Osteocyte (in vitro differentiated cells): ENCODE measurements at regions not wholly inside any gene's neighbourhood (a gene's known extent, or its start where the extent isn't known, plus 50 kb on each side); places are given as distances from the start of the nearest gene placed in this dataset.

ENCODE experiments used
- DNase-seq: peaks from one replicate; pipeline ENCODE4 v3.0.0; 2021; ENCODE audit warnings: mixed read lengths; ENCODE audit not compliant: unreplicated experiment; ENCODE audit errors: extremely low spot score
- H3K27ac Mint-ChIP-seq: one replicate; pipeline ENCODE4 v1.8.0; 2021; ENCODE audit warnings: mild to moderate bottlenecking, mixed read lengths; ENCODE audit not compliant: unreplicated experiment
- H3K27me3 Mint-ChIP-seq: one replicate; pipeline ENCODE4 v1.8.0; 2021; ENCODE audit warnings: mixed read lengths; ENCODE audit not compliant: unreplicated experiment
- H3K36me3 Mint-ChIP-seq: one replicate; pipeline ENCODE4 v1.8.0; 2021; ENCODE audit warnings: mixed read lengths; ENCODE audit not compliant: unreplicated experiment
- H3K4me1 Mint-ChIP-seq: one replicate; pipeline ENCODE4 v1.8.0; 2021; ENCODE audit warnings: mixed read lengths; ENCODE audit not compliant: unreplicated experiment
- H3K4me3 Mint-ChIP-seq: one replicate; pipeline ENCODE4 v1.8.0; 2021; ENCODE audit warnings: mild to moderate bottlenecking, moderate library complexity, mixed read lengths; ENCODE audit not compliant: unreplicated experiment
- H3K9me3 Mint-ChIP-seq: one replicate; pipeline ENCODE4 v1.8.0; 2021; ENCODE audit warnings: mixed read lengths; ENCODE audit not compliant: unreplicated experiment
- TF ChIP-seq, protein P1 (sequence below): fragments of 200-600 bp; sonication (generic); IDR thresholded peaks from 2 replicates; pipeline ENCODE4 v1.5.0; 2021; ENCODE audit warnings: antibody characterized with exemption, mild to moderate bottlenecking, moderate library complexity

DNA sequence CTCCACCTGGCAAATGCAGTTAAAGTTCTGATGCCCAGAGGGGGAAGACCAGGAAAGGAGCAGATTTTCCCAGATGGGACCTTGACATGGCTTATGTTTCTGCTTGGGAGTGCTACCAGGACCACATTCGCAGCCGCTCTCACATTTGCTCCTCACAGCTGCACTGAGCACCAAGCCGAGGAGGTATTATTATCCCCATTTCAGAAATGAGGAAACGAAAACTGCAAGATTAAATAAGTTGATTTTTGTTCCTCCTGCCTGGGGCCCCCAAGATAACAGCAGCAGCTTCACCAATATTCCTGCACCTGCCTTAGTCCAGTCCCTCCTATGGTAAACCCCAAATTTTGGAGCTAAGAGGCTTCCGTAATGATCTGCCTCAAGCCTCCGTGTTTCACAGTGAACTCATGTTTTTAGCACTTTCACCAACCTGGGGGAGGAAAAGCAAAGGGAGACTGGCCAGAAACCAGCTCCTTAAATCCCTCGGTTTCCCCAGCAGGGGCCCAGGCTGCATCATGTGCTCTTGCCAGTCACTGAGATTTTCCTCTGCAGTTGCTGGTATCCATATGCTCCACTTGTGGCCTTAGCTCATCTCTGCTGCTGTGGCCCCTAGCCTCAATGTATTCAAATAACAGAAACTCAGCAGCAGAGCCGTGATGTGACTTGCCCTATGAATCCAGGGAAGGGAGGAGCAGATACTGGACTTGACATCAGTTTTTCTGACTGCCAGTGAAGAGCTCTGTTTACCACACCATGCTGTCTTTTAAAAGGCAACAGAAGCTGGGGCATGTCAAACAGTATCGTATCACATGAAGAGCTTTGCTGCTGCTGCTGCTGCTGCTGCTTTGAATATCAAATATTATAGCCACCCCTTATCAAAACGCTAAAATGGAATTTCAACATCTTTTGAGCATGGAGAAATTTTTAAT lies 95.5 kb upstream of the KLHL13 start:
- H3K4me1 Mint-ChIP-seq, result no peaks in the 10 kb centered on the region

DNA sequence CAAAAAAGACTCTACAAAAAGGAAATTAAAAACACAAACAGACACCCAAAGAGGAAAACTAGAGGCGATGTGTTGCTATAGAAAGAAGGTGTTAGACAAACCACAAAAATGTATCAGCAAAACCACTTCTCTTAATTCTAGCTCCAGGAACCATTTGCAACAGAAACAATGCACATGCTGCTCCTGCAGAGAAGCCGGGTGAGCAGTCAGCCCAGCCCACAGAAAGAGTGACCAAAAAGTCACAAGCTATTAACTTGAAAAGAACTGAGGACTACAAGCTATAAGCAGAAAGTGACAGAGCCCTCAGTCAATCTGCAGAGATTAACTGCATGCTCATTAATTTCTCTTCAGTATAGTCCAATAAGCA lies 96.2 kb upstream of the KLHL13 start:
- H3K4me1 Mint-ChIP-seq, result no peaks in the 10 kb centered on the region
- no peaks in the 10 kb centered on the region for H3K9me3 Mint-ChIP-seq
- TF ChIP-seq, protein P1, sequence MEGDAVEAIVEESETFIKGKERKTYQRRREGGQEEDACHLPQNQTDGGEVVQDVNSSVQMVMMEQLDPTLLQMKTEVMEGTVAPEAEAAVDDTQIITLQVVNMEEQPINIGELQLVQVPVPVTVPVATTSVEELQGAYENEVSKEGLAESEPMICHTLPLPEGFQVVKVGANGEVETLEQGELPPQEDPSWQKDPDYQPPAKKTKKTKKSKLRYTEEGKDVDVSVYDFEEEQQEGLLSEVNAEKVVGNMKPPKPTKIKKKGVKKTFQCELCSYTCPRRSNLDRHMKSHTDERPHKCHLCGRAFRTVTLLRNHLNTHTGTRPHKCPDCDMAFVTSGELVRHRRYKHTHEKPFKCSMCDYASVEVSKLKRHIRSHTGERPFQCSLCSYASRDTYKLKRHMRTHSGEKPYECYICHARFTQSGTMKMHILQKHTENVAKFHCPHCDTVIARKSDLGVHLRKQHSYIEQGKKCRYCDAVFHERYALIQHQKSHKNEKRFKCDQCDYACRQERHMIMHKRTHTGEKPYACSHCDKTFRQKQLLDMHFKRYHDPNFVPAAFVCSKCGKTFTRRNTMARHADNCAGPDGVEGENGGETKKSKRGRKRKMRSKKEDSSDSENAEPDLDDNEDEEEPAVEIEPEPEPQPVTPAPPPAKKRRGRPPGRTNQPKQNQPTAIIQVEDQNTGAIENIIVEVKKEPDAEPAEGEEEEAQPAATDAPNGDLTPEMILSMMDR, result no peak
- H3K27ac Mint-ChIP-seq, result no peak overlapping the region
- no peaks in the 10 kb centered on the region for H3K27me3 Mint-ChIP-seq
- H3K36me3 Mint-ChIP-seq, result no peaks in the 10 kb centered on the region
- no peak overlapping the region for H3K4me3 Mint-ChIP-seq
- no peak for DNase-seq

More for the DNA sequence above, 95.5 kb upstream of the KLHL13 start:
- no peaks in the 10 kb centered on the region for H3K9me3 Mint-ChIP-seq
- TF ChIP-seq, protein P1, result no peak
- no peaks in the 10 kb centered on the region for H3K27me3 Mint-ChIP-seq
- DNase-seq, result no peak
- H3K4me3 Mint-ChIP-seq, result no peak overlapping the region
- H3K27ac Mint-ChIP-seq, result no peak overlapping the region
- no peaks in the 10 kb centered on the region for H3K36me3 Mint-ChIP-seq

DNA sequence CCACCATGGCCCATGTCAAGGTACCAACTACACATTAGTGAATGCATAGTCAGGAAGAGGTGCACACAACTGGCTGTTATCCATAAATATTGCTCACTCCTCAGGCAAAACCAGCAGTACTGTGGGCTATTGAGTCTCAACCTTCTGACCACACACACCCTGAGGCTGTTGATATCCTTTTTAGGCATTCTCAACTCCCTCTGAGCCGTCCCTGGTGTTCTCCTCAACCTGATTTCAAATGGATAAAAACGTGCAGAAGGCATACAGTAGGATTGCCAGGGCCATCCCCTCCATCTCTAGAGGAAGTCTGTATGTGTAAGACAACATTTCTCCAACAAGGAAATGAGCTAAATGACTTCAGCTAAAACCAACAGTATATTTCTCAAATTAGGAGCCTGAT lies 98.7 kb upstream of the KLHL13 start:
- Mint-ChIP-seq H3K27me3 (no peaks in the 10 kb centered on the region), H3K27ac (no peak overlapping the region), H3K9me3 (peaks cover 4% of the 10 kb centered on the region), H3K36me3 (no peaks in the 10 kb centered on the region), H3K4me3 (no peak overlapping the region), H3K4me1 (no peaks in the 10 kb centered on the region)
- TF ChIP-seq, protein P1, result no peak
- no peak for DNase-seq

DNA sequence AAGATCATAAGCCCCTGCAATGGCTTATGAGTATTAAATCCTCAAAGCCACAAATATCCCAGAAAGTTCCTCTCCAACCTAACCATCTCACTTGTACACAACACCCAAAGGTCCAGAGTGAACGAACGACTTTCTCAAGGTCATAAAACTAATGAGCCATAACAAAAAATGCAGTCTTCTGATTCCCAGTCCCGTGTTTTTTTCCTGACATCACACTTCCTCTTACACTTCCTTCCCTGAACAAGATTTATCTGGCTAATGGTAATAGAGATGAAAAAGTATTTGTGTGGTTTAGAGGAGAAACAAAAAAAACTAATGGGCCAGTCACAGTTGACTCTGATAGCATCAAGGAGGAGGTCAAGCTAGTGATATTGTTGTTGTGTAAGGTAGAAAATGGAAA lies 99.5 kb upstream of the KLHL13 start:
- H3K4me3 Mint-ChIP-seq, result no peak overlapping the region
- no peaks in the 10 kb centered on the region for H3K4me1 Mint-ChIP-seq
- peaks cover 4% of the 10 kb centered on the region for H3K9me3 Mint-ChIP-seq
- H3K27me3 Mint-ChIP-seq, result no peaks in the 10 kb centered on the region
- no peak overlapping the region for H3K27ac Mint-ChIP-seq
- TF ChIP-seq, protein P1, result no peak
- no peak for DNase-seq
- H3K36me3 Mint-ChIP-seq, result no peaks in the 10 kb centered on the region

DNA sequence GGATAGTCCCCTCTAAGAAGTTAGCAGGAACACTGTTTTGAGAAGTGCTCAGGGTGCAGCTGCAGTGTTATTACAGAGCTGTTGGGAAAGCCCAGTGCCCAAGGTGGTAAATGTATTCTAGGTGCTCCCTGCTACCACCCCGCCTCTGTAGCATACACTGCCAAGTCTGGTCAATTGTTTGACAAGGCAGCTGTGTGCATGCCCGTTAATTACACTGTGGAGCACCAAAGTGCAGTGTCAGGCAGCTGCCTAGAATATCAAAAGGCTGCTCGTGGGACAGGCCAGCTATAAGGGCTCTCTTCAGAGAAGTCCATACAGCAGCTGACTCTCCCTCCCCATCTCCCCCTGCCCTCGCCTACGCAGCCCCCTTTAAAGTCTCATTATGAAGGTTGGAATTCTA lies 99.9 kb upstream of the KLHL13 start:
- H3K27me3 Mint-ChIP-seq, result no peaks in the 10 kb centered on the region
- H3K9me3 Mint-ChIP-seq, result peaks cover 4% of the 10 kb centered on the region
- H3K36me3 Mint-ChIP-seq, result no peaks in the 10 kb centered on the region
- TF ChIP-seq, protein P1, result no peak
- H3K27ac Mint-ChIP-seq, result no peak overlapping the region
- no peak overlapping the region for H3K4me3 Mint-ChIP-seq
- DNase-seq, result no peak
- H3K4me1 Mint-ChIP-seq, result no peaks in the 10 kb centered on the region
